G401.6 (cell line): ENCODE measurements at regions not wholly inside any gene's neighbourhood (a gene's known extent, or its start where the extent isn't known, plus 50 kb on each side); places are given as distances from the start of the nearest gene placed in this dataset.
A peak's percentile ranks its signal among the peaks of the same experiment; 100 is the strongest.

ENCODE experiments used
- FAIRE-seq: peaks from 2 replicates; lab custom pipeline; 2012; peaks lifted over from hg19 to GRCh38; lab: Jason Lieb, UNC

DNA sequence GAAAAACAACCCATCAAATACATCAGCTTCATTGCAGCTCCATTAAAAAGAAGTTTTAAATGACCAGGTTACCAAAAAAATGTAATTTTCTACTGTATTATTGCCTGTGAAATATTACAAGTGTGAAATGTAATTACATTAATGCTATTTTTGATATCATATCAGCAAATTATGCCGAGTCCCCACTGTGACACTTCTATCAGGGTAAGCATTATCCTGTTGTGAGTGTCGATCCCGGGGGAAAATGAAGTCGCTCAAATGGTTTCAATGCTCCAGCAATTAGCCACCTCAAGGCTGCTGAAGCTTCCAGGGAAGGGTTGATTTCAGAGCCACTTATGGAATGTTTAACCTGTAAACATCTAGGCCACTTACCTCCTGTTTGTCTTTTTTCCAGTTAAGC lies 70.4 kb downstream of the RCN1 start:
- no peak for FAIRE-seq

GRCh38 chr11:32162351-32162750 lies 71.5 kb downstream of the RCN1 start:
- no peak for FAIRE-seq

GRCh38 chr11:32162906-32163305 lies 72.0 kb downstream of the RCN1 start:
- no peak for FAIRE-seq

DNA sequence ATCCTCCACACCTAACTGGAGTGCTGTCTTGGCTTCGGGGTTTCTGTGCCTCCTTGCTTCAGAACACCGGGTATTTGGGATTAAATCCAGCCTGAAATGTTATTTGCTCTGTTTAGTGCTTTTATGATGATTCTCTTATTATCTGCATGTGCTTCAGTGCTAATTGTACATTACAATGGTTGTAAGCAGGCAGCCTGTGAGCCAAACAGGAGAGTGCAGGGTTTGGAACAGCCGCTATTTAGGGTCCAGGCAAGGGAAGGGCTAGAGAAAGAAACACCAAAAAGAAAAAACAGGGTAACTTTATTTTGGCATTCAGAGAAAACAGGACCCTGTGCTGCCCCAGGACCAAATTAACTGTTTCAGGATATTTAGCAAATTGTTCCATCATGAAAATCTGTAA lies 72.7 kb downstream of the RCN1 start:
- no peak for FAIRE-seq

DNA sequence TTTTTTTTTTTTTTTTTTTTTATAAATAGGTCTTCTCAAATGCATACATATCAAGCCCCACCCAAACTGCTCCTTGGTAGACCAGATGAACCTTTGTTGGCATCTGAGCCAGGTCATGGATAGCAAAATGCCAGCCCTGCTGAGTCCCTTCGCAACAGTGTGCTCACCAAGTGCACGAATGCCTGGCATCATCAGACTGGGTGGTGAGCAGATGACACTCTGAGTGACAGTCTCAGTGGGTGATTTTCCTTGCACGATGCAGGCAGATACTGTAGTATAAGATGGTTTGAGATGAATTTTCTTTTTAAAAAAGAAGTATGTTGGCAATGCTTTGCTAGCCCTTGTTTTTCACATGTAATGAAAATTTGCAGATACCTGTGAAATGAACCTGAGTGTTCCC lies 74.0 kb downstream of the RCN1 start:
- FAIRE-seq, result no peak

DNA sequence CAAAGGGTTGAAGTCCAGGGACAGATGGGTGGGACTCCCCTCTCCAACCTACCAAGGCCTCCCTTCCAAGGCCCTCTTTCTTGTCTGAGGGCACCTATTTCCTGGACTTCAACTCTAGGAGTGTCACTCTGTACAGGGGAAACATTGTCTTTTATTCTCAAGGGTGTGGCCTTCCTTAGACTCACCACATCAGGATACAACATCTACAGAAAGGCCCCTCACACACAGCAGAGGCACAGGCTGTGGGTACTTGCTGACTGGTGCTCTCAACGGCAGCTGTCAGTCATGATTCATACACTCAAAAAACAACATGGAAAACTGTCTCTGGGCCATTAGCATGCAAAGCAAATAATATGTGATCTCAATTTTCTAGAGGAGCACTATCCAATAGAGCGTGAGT lies 78.0 kb downstream of the RCN1 start:
- no peak for FAIRE-seq

- no peak for FAIRE-seq
These were observed 80.6 kb downstream of the RCN1 start for GRCh38 chr11:32171445-32171844.

DNA sequence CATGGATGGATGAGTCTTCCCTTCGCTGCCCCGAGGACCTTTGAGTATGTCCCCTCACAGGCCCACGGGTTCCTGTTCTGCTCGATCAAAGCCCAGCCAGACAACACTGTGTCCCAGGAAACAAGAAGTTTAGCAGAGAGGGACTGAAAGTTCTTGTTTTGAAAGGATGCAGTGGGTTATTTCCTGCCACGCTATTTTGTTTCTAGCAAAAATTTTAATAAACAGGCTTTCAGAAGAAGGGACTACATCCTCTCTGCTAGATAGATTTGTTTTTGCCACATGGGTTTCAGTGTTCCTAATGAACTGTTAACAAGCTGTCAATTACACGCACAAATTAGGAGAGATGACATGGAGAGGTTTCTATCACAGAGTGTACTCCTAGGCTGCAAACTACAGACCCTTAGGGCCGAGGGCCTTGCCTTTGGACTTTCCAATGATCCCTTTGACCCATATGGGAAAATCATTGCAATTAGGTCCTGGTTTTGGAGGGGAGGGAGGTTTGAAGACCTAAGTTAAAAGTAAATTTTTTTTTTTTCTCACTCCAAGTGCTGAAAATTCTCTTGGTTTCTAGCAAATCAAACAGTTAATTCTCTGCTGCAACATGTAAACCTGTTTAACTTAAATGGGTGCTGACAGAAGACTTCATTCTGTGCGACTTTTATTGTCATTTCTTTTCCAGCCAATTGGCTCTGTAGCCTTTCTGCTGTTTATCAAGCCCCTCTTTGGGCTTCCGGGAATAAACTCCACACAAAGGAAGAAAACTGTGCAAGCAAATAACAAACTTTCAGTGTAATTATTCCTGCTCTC lies 81.4 kb downstream of the RCN1 start:
- FAIRE-seq, result no peak

GRCh38 chr11:32172848-32173834 lies 82.3 kb downstream of the RCN1 start:
- no peak for FAIRE-seq

- no peak for FAIRE-seq
These were observed 83.1 kb downstream of the RCN1 start for GRCh38 chr11:32173977-32174376.

DNA sequence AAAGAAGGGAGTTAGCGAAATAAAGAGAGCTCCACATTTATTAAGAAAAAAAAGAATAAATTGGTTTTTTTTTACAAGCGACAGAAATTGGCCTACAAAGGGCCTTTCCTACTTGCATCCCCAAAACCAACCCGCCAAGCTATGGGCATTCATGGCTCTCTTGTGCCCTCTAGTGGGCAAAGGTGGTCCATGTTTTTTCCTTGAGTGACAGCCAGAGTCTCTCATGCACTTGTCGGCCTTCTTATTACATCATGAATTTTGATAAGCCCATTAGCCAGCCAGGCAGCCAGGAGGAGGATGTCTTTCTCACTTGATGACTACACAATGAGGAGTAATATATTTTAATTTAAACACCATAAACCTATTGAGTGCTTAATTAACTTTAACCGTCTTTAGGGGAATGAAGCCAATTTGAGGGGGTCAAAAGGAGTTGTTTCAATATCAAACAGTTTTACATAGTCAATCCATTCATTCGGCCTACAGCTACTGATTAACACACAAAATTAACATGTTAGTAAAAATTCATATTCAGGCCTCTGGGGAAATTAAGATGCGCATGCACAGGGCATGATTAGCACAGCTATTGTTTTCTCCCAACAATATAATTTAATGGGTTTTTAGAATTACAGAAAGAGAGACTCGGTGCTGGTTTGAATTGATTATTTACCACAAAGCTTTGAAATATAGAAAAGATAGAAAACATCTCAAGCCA lies 85.5 kb downstream of the RCN1 start:
- peak; percentile 70 for FAIRE-seq

GRCh38 chr11:32178692-32179091 lies 87.8 kb downstream of the RCN1 start:
- FAIRE-seq, result no peak

GRCh38 chr11:32183512-32183911 lies 92.6 kb downstream of the RCN1 start:
- FAIRE-seq, result no peak

DNA sequence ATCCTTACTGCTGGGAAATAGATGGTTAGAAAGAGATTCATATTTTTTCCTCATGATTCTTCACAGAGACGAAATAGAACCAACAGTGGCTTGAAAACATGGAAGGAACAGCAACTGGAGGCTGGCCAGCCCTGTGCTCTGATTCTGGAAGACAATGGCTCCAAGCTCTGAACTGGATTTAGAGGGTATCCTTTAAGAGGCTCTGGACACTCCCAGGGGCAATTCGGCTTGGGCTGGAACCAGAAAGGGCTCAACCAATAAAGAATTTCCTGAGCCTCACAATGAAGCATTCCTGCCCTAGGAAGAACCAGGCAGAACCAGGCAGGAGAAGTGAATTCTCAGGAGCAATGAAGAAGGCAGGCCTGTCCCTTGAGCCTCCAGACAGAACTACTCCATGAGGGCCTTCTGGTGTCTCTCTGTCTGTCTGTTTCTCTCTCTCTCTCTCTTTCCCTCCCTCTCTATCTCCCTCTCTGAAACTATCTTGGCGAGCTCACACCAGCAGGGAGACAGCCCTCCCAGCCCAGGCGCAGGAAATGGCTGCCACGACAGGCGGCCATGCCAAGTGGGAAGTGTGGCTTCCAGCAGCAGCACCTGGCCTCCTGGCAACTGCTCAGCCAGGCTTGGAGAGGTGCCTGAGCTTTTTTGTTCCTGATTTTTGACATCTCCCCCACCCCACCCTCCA lies 93.3 kb downstream of the RCN1 start:
- FAIRE-seq, result no peak

- no peak for FAIRE-seq
These were observed 94.0 kb downstream of the RCN1 start for GRCh38 chr11:32184723-32185376.

DNA sequence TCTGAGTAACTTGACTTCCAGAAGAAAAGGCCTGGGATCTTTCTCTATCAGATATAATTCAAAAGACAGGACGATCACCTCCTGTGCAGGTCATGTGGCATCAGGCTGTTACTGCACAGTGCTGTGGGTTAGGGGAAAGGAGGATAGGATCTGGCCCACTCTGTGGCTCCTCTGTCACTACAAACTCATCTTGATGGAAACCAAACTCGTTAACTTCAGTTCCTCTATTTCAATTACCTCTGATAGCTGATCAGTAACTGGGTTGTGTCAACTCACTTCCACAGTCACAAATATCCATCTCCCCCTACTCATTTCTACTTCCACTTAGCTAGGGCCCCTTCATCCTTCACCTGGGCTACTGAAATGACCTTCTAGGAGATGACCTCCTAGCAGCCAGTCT lies 95.2 kb downstream of the RCN1 start:
- no peak for FAIRE-seq

DNA sequence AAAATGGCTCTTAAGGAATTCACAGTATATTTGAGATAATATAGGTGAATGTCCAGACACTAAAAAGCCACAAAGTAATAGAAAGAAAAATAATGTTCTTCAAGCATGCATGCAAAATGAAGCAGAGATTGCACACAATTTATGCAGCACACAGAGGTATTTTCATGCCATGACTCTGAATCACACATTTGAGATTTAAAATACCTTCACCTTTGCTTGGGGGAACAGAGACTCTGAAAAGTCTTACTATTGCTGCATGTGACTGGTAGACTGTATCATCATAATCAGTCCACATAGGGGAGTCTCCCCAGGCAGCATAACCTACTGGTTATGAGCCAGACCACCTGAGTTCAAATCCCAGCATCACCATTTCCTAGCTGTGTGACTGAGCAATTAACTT lies 96.2 kb downstream of the RCN1 start:
- no peak for FAIRE-seq

DNA sequence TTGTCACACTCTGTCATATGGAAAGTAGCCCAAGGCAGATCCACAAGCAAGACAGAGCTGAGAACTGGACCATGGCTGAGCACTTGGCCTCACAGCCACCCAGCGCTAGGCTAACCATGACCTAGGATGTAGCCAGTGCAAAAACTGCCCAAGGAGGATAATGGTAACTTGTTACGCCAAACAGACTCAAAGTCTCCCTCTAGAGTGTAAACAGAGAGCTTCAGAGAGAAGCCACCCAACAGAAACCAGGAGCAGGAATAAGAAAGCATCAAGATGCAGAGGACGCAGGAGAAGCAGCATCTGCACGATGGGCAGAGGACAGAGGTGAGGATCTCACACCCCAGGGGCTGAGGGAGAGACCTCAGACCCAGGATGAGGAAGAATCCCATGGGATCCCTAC lies 97.9 kb downstream of the RCN1 start:
- FAIRE-seq, result no peak

DNA sequence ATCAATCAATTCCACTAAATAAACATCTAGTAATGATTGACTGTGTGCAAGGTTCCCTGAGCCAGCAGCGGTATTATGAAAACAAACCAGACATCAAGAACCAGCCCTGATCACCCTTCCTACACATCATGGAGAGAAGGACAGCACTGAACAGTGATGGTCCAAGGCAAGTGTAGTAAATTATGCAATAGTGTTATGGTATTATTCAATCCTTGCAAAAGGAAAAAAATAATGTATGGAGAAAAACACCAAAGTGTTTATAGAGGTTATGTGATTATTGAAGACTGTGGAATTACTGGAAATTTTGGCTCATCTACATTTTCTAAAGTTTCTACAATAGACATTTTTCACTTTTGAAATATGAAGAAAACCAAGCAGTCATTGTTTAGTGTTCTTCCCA lies 105.3 kb downstream of the RCN1 start:
- FAIRE-seq, result no peak

- FAIRE-seq, result no peak
These were observed 107.2 kb downstream of the RCN1 start for GRCh38 chr11:32198053-32198452.

- FAIRE-seq, result no peak
These were observed 109.4 kb downstream of the RCN1 start for GRCh38 chr11:32200136-32200847.
